Activated CD8-positive, alpha-beta T cell treated with anti-CD3 and anti-CD28 coated beads, Interleukin-2, amount 10 ng/mL, durations not matched to agents 7 days and 5 days (primary cell): ENCODE measurements at regions not wholly inside any gene's neighbourhood (a gene's known extent, or its start where the extent isn't known, plus 50 kb on each side); places are given as distances from the start of the nearest gene placed in this dataset.
"Not testable (repeated sequence)": the region's sequence is repeated elsewhere in the genome, so short reads cannot be mapped to it uniquely, and the experiment has no call there.

Experiments used
- ATAC-seq: fragments of 150-1000 bp; cut with Tn5 transposase; one replicate; pipeline ENCODE4 v1.10.0; 2021; ENCODE audit warnings: moderate library complexity
- CTCF ChIA-PET: fragments of 350-600 bp; sonication (Branson Sonifier 250); formaldehyde crosslinking; loops from one replicate; lab custom pipeline; 2021; ENCODE audit warnings: antibody characterized with exemption; lab: Charles Lee
- POLR2A ChIA-PET: fragments of 350-600 bp; sonication (Branson Sonifier 250); formaldehyde crosslinking; loops from one replicate; lab custom pipeline; 2021; ENCODE audit warnings: antibody characterized with exemption; lab: Charles Lee
- DNase-seq: peaks from one replicate; pipeline ENCODE4 v3.0.0-alpha.2; 2020
- H3K27ac Mint-ChIP-seq: one replicate; pipeline ENCODE4 v1.8.0; 2021; ENCODE audit warnings: mild to moderate bottlenecking, mixed read lengths
- H3K27me3 Mint-ChIP-seq: one replicate; pipeline ENCODE4 v1.8.0; 2021; ENCODE audit warnings: low read depth, mixed read lengths
- H3K36me3 Mint-ChIP-seq: one replicate; pipeline ENCODE4 v1.8.0; 2021; ENCODE audit warnings: low read depth, mixed read lengths
- H3K4me1 Mint-ChIP-seq: one replicate; pipeline ENCODE4 v1.8.0; 2021; ENCODE audit warnings: low read depth, mixed read lengths
- H3K4me3 Mint-ChIP-seq: one replicate; pipeline ENCODE4 v1.8.0; 2021; ENCODE audit warnings: mild to moderate bottlenecking, mixed read lengths
- H3K9me3 Mint-ChIP-seq: one replicate; pipeline ENCODE4 v1.8.0; 2022; ENCODE audit warnings: mixed read lengths; ENCODE audit not compliant: insufficient read depth

GRCh38 chr7:142636751-142637150, 112.5 kb upstream of the PRSS1 start:
- peak; percentile 73 for ATAC-seq
- peak overlapping the region; percentile 97 for H3K27ac Mint-ChIP-seq
- H3K4me1 Mint-ChIP-seq, result peaks cover 27% of the 10 kb centered on the region
- ChIA-PET CTCF (interaction anchor here (1.0 to 9.8 kb wide), 18 partner anchors 9 to 366 kb away, joined by 3 to 92 read pairs (median 5); no protein-coding TSS in a partner anchor), POLR2A (interaction anchor here (1.0 to 2.8 kb wide), 14 partner anchors 10 to 174 kb away, joined by 3 to 20 read pairs (median 5); no protein-coding TSS in a partner anchor)
- peak; percentile 35 for DNase-seq
- H3K9me3 Mint-ChIP-seq, result no peaks in the 10 kb centered on the region
- peak overlapping the region; percentile 84 for H3K4me3 Mint-ChIP-seq
- no peaks in the 10 kb centered on the region for H3K36me3 Mint-ChIP-seq
- peaks cover 5% of the 10 kb centered on the region for H3K27me3 Mint-ChIP-seq

- Mint-ChIP-seq H3K4me1 (peaks cover 20% of the 10 kb centered on the region), H3K27ac (peak overlapping the region; percentile 66)
- POLR2A ChIA-PET, result interaction anchor here (1.0 to 2.8 kb wide), 10 partner anchors 10 to 175 kb away, joined by 3 to 20 read pairs (median 5); no protein-coding TSS in a partner anchor
- not testable (repeated sequence) for DNase-seq, H3K4me3 Mint-ChIP-seq, ATAC-seq, H3K27me3 Mint-ChIP-seq, H3K9me3 Mint-ChIP-seq, H3K36me3 Mint-ChIP-seq
- CTCF ChIA-PET, result interaction anchor here (1.0 to 9.8 kb wide), 13 partner anchors 12 to 367 kb away, joined by 3 to 92 read pairs (median 6); no protein-coding TSS in a partner anchor
Measured at GRCh38 chr7:142636107-142636506, 113.2 kb upstream of the PRSS1 start.

GRCh38 chr7:142632271-142633134, 116.8 kb upstream of the PRSS1 start:
- Mint-ChIP-seq H3K9me3 (no peaks in the 10 kb centered on the region), H3K36me3 (no peaks in the 10 kb centered on the region), H3K4me1 (peaks cover 18% of the 10 kb centered on the region), H3K27ac (no peak overlapping the region), H3K4me3 (no peak overlapping the region), H3K27me3 (peaks cover 13% of the 10 kb centered on the region)
- DNase-seq (peak; percentile 71), ATAC-seq (peak; percentile 81)
- ChIA-PET CTCF (interaction anchor here (0.9 to 9.8 kb wide), 24 partner anchors 13 to 376 kb away, joined by 3 to 92 read pairs (median 5); no protein-coding TSS in a partner anchor), POLR2A (interaction anchor here (0.6 to 1.3 kb wide), 2 partner anchors 152 to 176 kb away, joined by 3 to 8 read pairs; no protein-coding TSS in a partner anchor)

GRCh38 chr7:142629588-142630260, 119.5 kb upstream of the PRSS1 start:
- POLR2A ChIA-PET, result interaction anchor here (1.5 kb wide), 1 partner anchor 156 kb away, joined by 5 read pairs; no protein-coding TSS in a partner anchor
- H3K27me3 Mint-ChIP-seq, result peaks cover 15% of the 10 kb centered on the region
- DNase-seq (no peak), ATAC-seq (no peak)
- no peak overlapping the region for H3K27ac Mint-ChIP-seq
- H3K9me3 Mint-ChIP-seq, result no peaks in the 10 kb centered on the region
- H3K36me3 Mint-ChIP-seq, result no peaks in the 10 kb centered on the region
- H3K4me1 Mint-ChIP-seq, result peaks cover 10% of the 10 kb centered on the region
- no peak overlapping the region for H3K4me3 Mint-ChIP-seq
- CTCF ChIA-PET, result interaction anchor here (1.7 to 9.8 kb wide), 4 partner anchors 155 to 373 kb away, joined by 5 to 92 read pairs (median 49); no protein-coding TSS in a partner anchor

GRCh38 chr7:142628945-142629344, 120.3 kb upstream of the PRSS1 start:
- Mint-ChIP-seq H3K27ac (no peak overlapping the region), H3K27me3 (peaks cover 15% of the 10 kb centered on the region), H3K9me3 (no peaks in the 10 kb centered on the region), H3K36me3 (no peaks in the 10 kb centered on the region), H3K4me3 (no peak overlapping the region), H3K4me1 (peaks cover 10% of the 10 kb centered on the region)
- no peak for ATAC-seq
- POLR2A ChIA-PET, result interaction anchor here (1.5 kb wide), 1 partner anchor 157 kb away, joined by 5 read pairs; no protein-coding TSS in a partner anchor
- no peak for DNase-seq
- CTCF ChIA-PET, result interaction anchor here (7.2 to 9.8 kb wide), 2 partner anchors 155 to 183 kb away, joined by 89 to 92 read pairs; no protein-coding TSS in a partner anchor

GRCh38 chr7:142627223-142627622, 122.0 kb upstream of the PRSS1 start:
- ChIA-PET POLR2A (interaction anchor here (0.7 kb wide), 1 partner anchor 170 kb away, joined by 4 read pairs; no protein-coding TSS in a partner anchor), CTCF (interaction anchor here (1.0 to 1.9 kb wide), 4 partner anchors 10 to 69 kb away, joined by 3 to 6 read pairs (median 3); no protein-coding TSS in a partner anchor)
- not testable (repeated sequence) for H3K9me3 Mint-ChIP-seq, H3K27ac Mint-ChIP-seq, H3K36me3 Mint-ChIP-seq, DNase-seq, H3K4me1 Mint-ChIP-seq, ATAC-seq
- H3K27me3 Mint-ChIP-seq, result peaks cover 13% of the 10 kb centered on the region
- H3K4me3 Mint-ChIP-seq, result peak overlapping the region; percentile 71

- H3K4me3 Mint-ChIP-seq, result peak overlapping the region; percentile 71
- H3K36me3 Mint-ChIP-seq, result no peaks in the 10 kb centered on the region
- DNase-seq (peak; percentile 74), ATAC-seq (peak; percentile 82)
- POLR2A ChIA-PET, result interaction anchor here (0.7 kb wide), 1 partner anchor 171 kb away, joined by 4 read pairs; no protein-coding TSS in a partner anchor
- H3K27me3 Mint-ChIP-seq, result peaks cover 9% of the 10 kb centered on the region
- no peaks in the 10 kb centered on the region for H3K9me3 Mint-ChIP-seq
- CTCF ChIA-PET, result interaction anchor here (0.7 to 2.7 kb wide), 8 partner anchors 10 to 227 kb away, joined by 3 to 12 read pairs (median 3); no protein-coding TSS in a partner anchor
- H3K27ac Mint-ChIP-seq, result peak overlapping the region; percentile 79
- peaks cover 3% of the 10 kb centered on the region for H3K4me1 Mint-ChIP-seq
Measured at GRCh38 chr7:142626420-142627035, 122.7 kb upstream of the PRSS1 start.

- CTCF ChIA-PET, result interaction anchor here (0.9 to 2.7 kb wide), 8 partner anchors 9 to 256 kb away, joined by 3 to 12 read pairs (median 5); no protein-coding TSS in a partner anchor
Measured at GRCh38 chr7:142625216-142625615, 124.1 kb upstream of the PRSS1 start.

GRCh38 chr7:142620402-142620801, 128.9 kb upstream of the PRSS1 start:
- ChIA-PET CTCF (no interaction called here), POLR2A (no interaction called here)
- Mint-ChIP-seq H3K27me3 (peaks cover 21% of the 10 kb centered on the region), H3K4me1 (peaks cover 4% of the 10 kb centered on the region), H3K9me3 (no peaks in the 10 kb centered on the region), H3K27ac (peak overlapping the region; percentile 0), H3K4me3 (peak overlapping the region; percentile 10), H3K36me3 (peaks cover 3% of the 10 kb centered on the region)
- no peak for ATAC-seq
- no peak for DNase-seq

More at GRCh38 chr7:142625216-142625615, 124.1 kb upstream of the PRSS1 start:
- H3K4me1 Mint-ChIP-seq, DNase-seq, H3K9me3 Mint-ChIP-seq, H3K36me3 Mint-ChIP-seq, H3K27ac Mint-ChIP-seq, ATAC-seq, H3K4me3 Mint-ChIP-seq, POLR2A ChIA-PET: not testable (repeated sequence)
- H3K27me3 Mint-ChIP-seq, result peaks cover 12% of the 10 kb centered on the region

- DNase-seq (no peak), ATAC-seq (no peak)
- Mint-ChIP-seq H3K9me3 (no peaks in the 10 kb centered on the region), H3K27ac (peak overlapping the region; percentile 43), H3K4me1 (peaks cover 4% of the 10 kb centered on the region), H3K4me3 (peak overlapping the region; percentile 49), H3K36me3 (peaks cover 3% of the 10 kb centered on the region), H3K27me3 (peaks cover 19% of the 10 kb centered on the region)
- ChIA-PET POLR2A (interaction anchor here (1.0 to 2.3 kb wide), 4 partner anchors 170 to 191 kb away, joined by 4 to 9 read pairs (median 6); no protein-coding TSS in a partner anchor), CTCF (no interaction called here)
Measured at GRCh38 chr7:142618655-142619351, 130.5 kb upstream of the PRSS1 start.
